ENCODE measurements at regions not wholly inside any gene's neighbourhood (a gene's known extent, or its start where the extent isn't known, plus 50 kb on each side); places are given as distances from the start of the nearest gene placed in this dataset.

DNA sequence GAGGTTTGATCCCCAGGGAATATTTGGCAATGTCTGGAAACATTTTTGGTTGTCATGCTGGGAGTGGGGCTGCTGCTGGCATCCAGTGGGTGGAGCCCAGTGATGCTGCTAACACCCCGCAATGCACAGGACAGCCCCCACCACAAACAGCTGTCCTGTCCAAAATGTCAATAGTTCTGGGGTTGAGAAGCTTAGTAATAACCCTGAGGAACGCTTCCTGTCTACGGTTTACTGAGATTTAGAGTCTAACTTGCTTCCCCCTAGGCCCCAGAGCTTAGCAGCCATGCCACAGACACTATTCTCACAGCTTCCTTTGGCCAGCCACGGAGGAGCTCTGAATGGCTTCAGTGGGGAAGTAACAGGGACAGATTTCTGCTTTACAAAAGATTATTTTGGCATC, 66.5 kb downstream of the MSX2 start:
- TF ChIP-seq, protein P1, sequence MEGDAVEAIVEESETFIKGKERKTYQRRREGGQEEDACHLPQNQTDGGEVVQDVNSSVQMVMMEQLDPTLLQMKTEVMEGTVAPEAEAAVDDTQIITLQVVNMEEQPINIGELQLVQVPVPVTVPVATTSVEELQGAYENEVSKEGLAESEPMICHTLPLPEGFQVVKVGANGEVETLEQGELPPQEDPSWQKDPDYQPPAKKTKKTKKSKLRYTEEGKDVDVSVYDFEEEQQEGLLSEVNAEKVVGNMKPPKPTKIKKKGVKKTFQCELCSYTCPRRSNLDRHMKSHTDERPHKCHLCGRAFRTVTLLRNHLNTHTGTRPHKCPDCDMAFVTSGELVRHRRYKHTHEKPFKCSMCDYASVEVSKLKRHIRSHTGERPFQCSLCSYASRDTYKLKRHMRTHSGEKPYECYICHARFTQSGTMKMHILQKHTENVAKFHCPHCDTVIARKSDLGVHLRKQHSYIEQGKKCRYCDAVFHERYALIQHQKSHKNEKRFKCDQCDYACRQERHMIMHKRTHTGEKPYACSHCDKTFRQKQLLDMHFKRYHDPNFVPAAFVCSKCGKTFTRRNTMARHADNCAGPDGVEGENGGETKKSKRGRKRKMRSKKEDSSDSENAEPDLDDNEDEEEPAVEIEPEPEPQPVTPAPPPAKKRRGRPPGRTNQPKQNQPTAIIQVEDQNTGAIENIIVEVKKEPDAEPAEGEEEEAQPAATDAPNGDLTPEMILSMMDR (IDR thresholded peaks at IDR 0.05) = no peak
- no peak for TF ChIP-seq POLR2A (IDR thresholded peaks at IDR 0.05)
